HCT116 (cell line): ENCODE measurements at regions not wholly inside any gene's neighbourhood (a gene's known extent, or its start where the extent isn't known, plus 50 kb on each side); places are given as distances from the start of the nearest gene placed in this dataset.
A peak's percentile ranks its signal among the peaks of the same experiment; 100 is the strongest.
"Not testable (repeated sequence)": the region's sequence is repeated elsewhere in the genome, so short reads cannot be mapped to it uniquely, and the experiment has no call there.

Source experiments
- ATAC-seq: fragments of 200-7000 bp; cut with Tn5 transposase; 2 replicates; pipeline ENCODE4 v1.9.1; 2020; ENCODE audit warnings: mild to moderate bottlenecking, moderate library complexity
- BruUV-seq: library from RNA; stranded (reverse); fragments of 400-500 nt; replicated peaks from 2 replicates; lab custom pipeline; 2021; lab: Mats Ljungman, UMichigan
- CTCF ChIA-PET: fragments of 300-600 bp; sonication (Branson Sonifier 250); formaldehyde crosslinking; loops from one replicate; lab custom pipeline; 2021; ENCODE audit warnings: antibody characterized with exemption; lab: Charles Lee
- POLR2A ChIA-PET: fragments of 300-600, 350-600 bp; sonication (Branson Sonifier 250); formaldehyde crosslinking; loops from one replicate; lab custom pipeline; 2021; ENCODE audit warnings: antibody characterized with exemption; lab: Charles Lee
- RAD21 ChIA-PET, 2 experiments: fragments of 300-600 bp; sonication (Branson Sonifier 250); formaldehyde crosslinking; loops; one replicate each; lab custom pipeline; 2023; ENCODE audit warnings: low total read pairs in 2 of 2; ENCODE audit not compliant: uncharacterized antibody in 2 of 2, unreplicated experiment in 2 of 2, low non-redundant PET in 1 of 2; lab: Charles Lee
- DNase-seq: peaks from one replicate; pipeline ENCODE4 v3.0.0-alpha.2; 2010; ENCODE audit warnings: low read depth, low spot score
- H2AFZ ChIP-seq: fragments of 200-600 bp; shearing (Covaris generic), sonication (generic); 2 replicates; pipeline ENCODE4 v1.6.1; 2017; ENCODE audit warnings: low read depth, mixed run types, mixed read lengths, antibody characterized with exemption, low read length; ENCODE audit not compliant: poor library complexity, severe bottlenecking
- H3K27ac ChIP-seq: 2 replicates; pipeline ENCODE4 v1.5.1; 2012; ENCODE audit warnings: low read depth, low read length
- H3K27me3 ChIP-seq: fragments of 200-600 bp; sonication (generic); 2 replicates; pipeline ENCODE4 v1.6.1; 2016; ENCODE audit warnings: mixed run types, low read length, mixed read lengths; ENCODE audit not compliant: insufficient read depth
- H3K36me3 ChIP-seq, 2 experiments: fragments of 200-500 bp in 1 of 2; fragments of 200-600 bp in 1 of 2; sonication (Bioruptor generic) in 1 of 2; sonication (generic) in 1 of 2; 2 replicates each; pipeline versions ENCODE4 v1.5.1 to v1.6.1; 2014 to 2016; ENCODE audit warnings: low read length in 2 of 2, inconsistent platforms in 1 of 2, mixed read lengths in 1 of 2, mixed run types in 1 of 2; ENCODE audit not compliant: insufficient read depth in 2 of 2, control insufficient read depth in 1 of 2
- H3K4me1 ChIP-seq, 2 experiments: fragments of 200-600 bp in 1 of 2; sonication (generic) in 1 of 2; 2 replicates each; pipeline versions ENCODE4 v1.5.1 to v1.6.1; 2012 to 2017; ENCODE audit warnings: low read length in 2 of 2, inconsistent platforms in 1 of 2, mild to moderate bottlenecking in 1 of 2, mixed read lengths in 1 of 2, mixed run types in 1 of 2, moderate library complexity in 1 of 2; ENCODE audit not compliant: insufficient read depth in 2 of 2, control insufficient read depth in 1 of 2
- H3K4me2 ChIP-seq: fragments of 200-600 bp; sonication (generic); 2 replicates; pipeline ENCODE4 v1.6.1; 2017; ENCODE audit warnings: mixed run types, low read length, mixed read lengths
- H3K4me3 ChIP-seq, 2 experiments: fragments of 200-600 bp in 1 of 2; sonication (generic) in 1 of 2; replicated peaks in 1 of 2; 2 replicates each; pipeline ENCODE4 v1.5.1; 2011 to 2016; ENCODE audit warnings: low read length in 2 of 2, control low read depth in 1 of 2, low read depth in 1 of 2, mild to moderate bottlenecking in 1 of 2, mixed read lengths in 1 of 2, mixed run types in 1 of 2
- H3K79me2 ChIP-seq: fragments of 200-600 bp; sonication (generic); 2 replicates; pipeline ENCODE4 v1.6.1; 2017; ENCODE audit warnings: mild to moderate bottlenecking, mixed run types, low read length, moderate library complexity, mixed read lengths; ENCODE audit not compliant: insufficient read depth
- H3K9ac ChIP-seq: fragments of 200-600 bp; sonication (generic); 2 replicates; pipeline ENCODE4 v1.6.1; 2016; ENCODE audit warnings: low read length, mixed read lengths
- H3K9me2 ChIP-seq: fragments of 200-600 bp; sonication (generic), shearing (Covaris generic); 2 replicates; pipeline ENCODE4 v1.6.1; 2017; ENCODE audit warnings: mixed run types, mild to moderate bottlenecking, moderate library complexity; ENCODE audit not compliant: insufficient read depth
- H3K9me3 ChIP-seq, 2 experiments: fragments of 200-500 bp in 1 of 2; fragments of 200-600 bp in 1 of 2; sonication (Bioruptor generic) in 1 of 2; sonication (generic) in 1 of 2; 2 replicates each; pipeline ENCODE4 v1.6.1; 2014 to 2017; ENCODE audit warnings: low read length in 2 of 2, mixed read lengths in 2 of 2, inconsistent platforms in 1 of 2, low read depth in 1 of 2, mild to moderate bottlenecking in 1 of 2, mixed run types in 1 of 2, moderate library complexity in 1 of 2; ENCODE audit not compliant: control insufficient read depth in 1 of 2, insufficient read depth in 1 of 2
- H4K20me1 ChIP-seq: fragments of 200-600 bp; sonication (generic), shearing (Covaris generic); 2 replicates; pipeline ENCODE4 v1.6.1; 2017; ENCODE audit warnings: mixed run types, mild to moderate bottlenecking, moderate library complexity; ENCODE audit not compliant: insufficient read depth
- CTCF ChIP-seq, 3 experiments: fragments of 200-600 bp in 1 of 3; sonication (generic) in 1 of 3; IDR thresholded peaks in 2 of 3; conservative IDR thresholded peaks in 1 of 3; 2 replicates each; pipeline ENCODE4 v1.5.1; 2012 to 2017; ENCODE audit warnings: low read depth in 2 of 3, low read length in 2 of 3, antibody characterized with exemption in 1 of 3, borderline replicate concordance in 1 of 3, control low read depth in 1 of 3, mild to moderate bottlenecking in 1 of 3, mixed read lengths in 1 of 3, mixed run types in 1 of 3, moderate library complexity in 1 of 3; ENCODE audit not compliant: insufficient read depth in 1 of 3
- EGR1 ChIP-seq: IDR thresholded peaks from 2 replicates; pipeline ENCODE4 v1.6.1; 2012; ENCODE audit warnings: low read depth
- ELF1 ChIP-seq: IDR thresholded peaks from 2 replicates; pipeline ENCODE4 v1.6.1; 2012; ENCODE audit warnings: low read depth, borderline replicate concordance
- JUND ChIP-seq: IDR thresholded peaks from 2 replicates; pipeline ENCODE4 v1.6.1; 2012
- MAX ChIP-seq: IDR thresholded peaks from 2 replicates; pipeline ENCODE4 v1.6.1; 2012
- POLR2A ChIP-seq: IDR thresholded peaks from 2 replicates; pipeline ENCODE4 v1.7.0; 2011; ENCODE audit warnings: borderline replicate concordance; ENCODE audit not compliant: insufficient read depth, insufficient read length; ENCODE audit errors: extremely low read depth
- RAD21 ChIP-seq: IDR thresholded peaks from 2 replicates; pipeline ENCODE4 v1.6.1; 2012; ENCODE audit warnings: low read depth, mild to moderate bottlenecking
- SIN3A ChIP-seq: IDR thresholded peaks from 2 replicates; pipeline ENCODE4 v1.6.1; 2012; ENCODE audit warnings: low read depth
- SP1 ChIP-seq: IDR thresholded peaks from 2 replicates; pipeline ENCODE4 v1.6.1; 2012; ENCODE audit warnings: low read depth
- SRF ChIP-seq: IDR thresholded peaks from 2 replicates; pipeline ENCODE4 v1.6.1; 2012; ENCODE audit warnings: low read depth
- TCF7L2 ChIP-seq: IDR thresholded peaks from 2 replicates; pipeline ENCODE4 v1.7.0; 2011; ENCODE audit warnings: borderline replicate concordance, inconsistent platforms; ENCODE audit not compliant: insufficient read depth, insufficient read length; ENCODE audit errors: extremely low read depth
- YY1 ChIP-seq: IDR thresholded peaks from 2 replicates; pipeline ENCODE4 v1.6.1; 2011; ENCODE audit warnings: low read length, low read depth, moderate library complexity, mild to moderate bottlenecking; ENCODE audit not compliant: insufficient replicate concordance; ENCODE audit errors: extremely low read depth
- ZBTB33 ChIP-seq: IDR thresholded peaks from 2 replicates; pipeline ENCODE4 v1.6.1; 2011; ENCODE audit warnings: mild to moderate bottlenecking, low read length, moderate library complexity; ENCODE audit not compliant: insufficient replicate concordance; ENCODE audit errors: extremely low read depth
- ZFX ChIP-seq: fragments of 450-650 bp; IDR thresholded peaks from 2 replicates; pipeline ENCODE4 v1.6.1; 2017
- intact Hi-C: fragments of 100-400 bp; cut with micrococcal nuclease; formaldehyde crosslinking; loops from 2 replicates; pipeline ENCODE4 v1.10.0; 2022

GRCh38 chrX:96546281-96546680, 138.4 kb upstream of the DIAPH2 start:
- not testable (repeated sequence) for BruUV-seq

GRCh38 chrX:96551322-96551872, 133.2 kb upstream of the DIAPH2 start:
- intact Hi-C loops = no loop called here
- no peak for ATAC-seq
- H2AFZ ChIP-seq = no peak overlapping the region
- ChIA-PET POLR2A (no interaction called here), CTCF (no interaction called here), RAD21 (no interaction called here)
- BruUV-seq = no TSS peak
- H3K9ac ChIP-seq = no peak overlapping the region
- no peak for DNase-seq
- no peaks in the 10 kb centered on the region for H3K79me2 ChIP-seq
- no peaks in the 10 kb centered on the region for H3K9me3 ChIP-seq
- H3K4me2 ChIP-seq = no peak overlapping the region
- no peak overlapping the region for H3K27ac ChIP-seq
- H3K9me2 ChIP-seq = no peaks in the 10 kb centered on the region
- H3K4me3 ChIP-seq = no peak overlapping the region
- H4K20me1 ChIP-seq = no peaks in the 10 kb centered on the region
- H3K36me3 ChIP-seq = no peaks in the 10 kb centered on the region
- no peaks in the 10 kb centered on the region for H3K27me3 ChIP-seq
- no peaks in the 10 kb centered on the region for H3K4me1 ChIP-seq
- TF ChIP-seq SP1 (no peak), POLR2A (no peak), ELF1 (no peak), ZBTB33 (no peak), MAX (no peak), EGR1 (no peak), SRF (no peak), YY1 (no peak), ZFX (no peak), TCF7L2 (no peak), SIN3A (no peak), JUND (no peak)

More at GRCh38 chrX:96546281-96546680, 138.4 kb upstream of the DIAPH2 start:
- H3K36me3 ChIP-seq, H3K9me2 ChIP-seq, H4K20me1 ChIP-seq, H3K4me3 ChIP-seq, CTCF ChIA-PET, H3K27ac ChIP-seq, H3K4me1 ChIP-seq, H2AFZ ChIP-seq, RAD21 ChIA-PET, H3K4me2 ChIP-seq, H3K9me3 ChIP-seq, H3K27me3 ChIP-seq, H3K9ac ChIP-seq, DNase-seq, POLR2A ChIA-PET, intact Hi-C loops, H3K79me2 ChIP-seq: not testable (repeated sequence)
- ATAC-seq = peak; percentile 62; the same call in 1 of the 2 replicates
- TF ChIP-seq RAD21 (peak; percentile 24; the same call in 1 of the 2 replicates), CTCF (IDR thresholded peaks at IDR 0.05 in 2 of 3, conservative IDR thresholded peaks at IDR 0.05 in 1 of 3; ENCODE audit: borderline replicate concordance in 1 of 3, insufficient read depth in 1 of 3, low read depth in 2 of 3, low read length in 2 of 3) (peak in 2 of 3 experiments; percentile 24 to 32; a peak in 3 of 6 replicates)
